ENCODE measurements at regions not wholly inside any gene's neighbourhood (a gene's known extent, or its start where the extent isn't known, plus 50 kb on each side); places are given as distances from the start of the nearest gene placed in this dataset.

GRCh38 chr2:74081763-74082110 lies 66.0 kb downstream of the BOLA3 start:
- Histone ChIP-seq H2AFZ (ENCODE audit: low read length) (no peak overlapping the region), H3K9me2 (replicated peaks; ENCODE audit: insufficient read depth, low read length) (no peaks in the 10 kb centered on the region), H3K79me2 (ENCODE audit: low read length) (no peaks in the 10 kb centered on the region), H3K27me3 (replicated peaks; ENCODE audit: insufficient read depth, low read length) (no peaks in the 10 kb centered on the region), H3F3A (ENCODE audit: insufficient read depth, low read length) (no peaks in the 10 kb centered on the region), H4K20me1 (ENCODE audit: insufficient read depth, low read length) (no peaks in the 10 kb centered on the region), H3K4me1 (ENCODE audit: low read length) (no peaks in the 10 kb centered on the region), H3K4me3 (ENCODE audit: low read length) (no peak overlapping the region), H3K36me3 (replicated peaks; ENCODE audit: insufficient read depth, low read length) (no peaks in the 10 kb centered on the region), H3K4me2 (ENCODE audit: low read depth, low read length) (no peak overlapping the region), H3K27ac (ENCODE audit: low read length) (no peak overlapping the region), H3K9me3 (replicated peaks; ENCODE audit: insufficient read depth, low read length) (no peaks in the 10 kb centered on the region), H3K9ac (ENCODE audit: low read length) (no peak overlapping the region)
- no peak for TF ChIP-seq EZH2phosphoT487 (IDR thresholded peaks at IDR 0.05; ENCODE audit: low read length)
- no peak for TF ChIP-seq CTCF (IDR thresholded peaks at IDR 0.05; ENCODE audit: low read length)
- DNase-seq: no peak

- H3K4me3 ChIP-seq (ENCODE audit: low read length): no peak overlapping the region
- H3K4me2 ChIP-seq (ENCODE audit: low read depth, low read length): no peak overlapping the region
- no peaks in the 10 kb centered on the region for H3K27me3 ChIP-seq (replicated peaks; ENCODE audit: insufficient read depth, low read length)
- H3K9me2 ChIP-seq (replicated peaks; ENCODE audit: insufficient read depth, low read length): no peaks in the 10 kb centered on the region
- H3K9ac ChIP-seq (ENCODE audit: low read length): no peak overlapping the region
- H3K4me1 ChIP-seq (ENCODE audit: low read length): no peaks in the 10 kb centered on the region
- H3K27ac ChIP-seq (ENCODE audit: low read length): no peak overlapping the region
- no peak for DNase-seq
- H3F3A ChIP-seq (ENCODE audit: insufficient read depth, low read length): no peaks in the 10 kb centered on the region
- no peak overlapping the region for H2AFZ ChIP-seq (ENCODE audit: low read length)
- H4K20me1 ChIP-seq (ENCODE audit: insufficient read depth, low read length): no peaks in the 10 kb centered on the region
- H3K36me3 ChIP-seq (replicated peaks; ENCODE audit: insufficient read depth, low read length): no peaks in the 10 kb centered on the region
- no peaks in the 10 kb centered on the region for H3K9me3 ChIP-seq (replicated peaks; ENCODE audit: insufficient read depth, low read length)
- no peak for TF ChIP-seq EZH2phosphoT487 (IDR thresholded peaks at IDR 0.05; ENCODE audit: low read length)
- TF ChIP-seq EZH2 (optimal IDR thresholded peaks at IDR 0.05; ENCODE audit: low read depth, low read length): no peak
- TF ChIP-seq CTCF (IDR thresholded peaks at IDR 0.05; ENCODE audit: low read length): no peak
- no peaks in the 10 kb centered on the region for H3K79me2 ChIP-seq (ENCODE audit: low read length)
Measured at GRCh38 chr2:74083750-74084149, 64.0 kb downstream of the BOLA3 start.

Measured in MM.1S (cell line).